ENCODE measurements at regions not wholly inside any gene's neighbourhood (a gene's known extent, or its start where the extent isn't known, plus 50 kb on each side); places are given as distances from the start of the nearest gene placed in this dataset.

- TF ChIP-seq MAX (IDR thresholded peaks at IDR 0.05) (no peak), FOXM1 (IDR thresholded peaks at IDR 0.05; ENCODE audit: borderline replicate concordance, low read depth) (no peak), CEBPB (IDR thresholded peaks at IDR 0.05) (no peak), EP300 (IDR thresholded peaks at IDR 0.05; ENCODE audit: borderline replicate concordance) (no peak), TEAD4 (IDR thresholded peaks at IDR 0.05) (no peak), RAD21 (IDR thresholded peaks at IDR 0.05; ENCODE audit: low read depth) (no peak), USF1 (IDR thresholded peaks at IDR 0.05) (no peak)
These were observed 103.9 kb downstream of the CRPPA start for GRCh38 chr7:16317406-16317805.
